HL-60 (cell line): ENCODE measurements at regions not wholly inside any gene's neighbourhood (a gene's known extent, or its start where the extent isn't known, plus 50 kb on each side); places are given as distances from the start of the nearest gene placed in this dataset.

Source experiments
- CTCF ChIP-seq: IDR thresholded peaks from one replicate; pipeline ENCODE4 v1.5.1; 2011; ENCODE audit warnings: low read length, control low read depth, inconsistent platforms; ENCODE audit not compliant: insufficient read depth
- GABPA ChIP-seq: IDR thresholded peaks from 2 replicates; pipeline ENCODE4 v1.6.1; 2012; ENCODE audit warnings: low read depth
- POLR2AphosphoS5 ChIP-seq: IDR thresholded peaks from 2 replicates; pipeline ENCODE4 v1.6.1; 2012; ENCODE audit warnings: low read depth
- REST ChIP-seq: IDR thresholded peaks from 2 replicates; pipeline ENCODE4 v1.6.1; 2012; ENCODE audit warnings: low read depth; ENCODE audit not compliant: insufficient replicate concordance
- SPI1 ChIP-seq: IDR thresholded peaks from 2 replicates; pipeline ENCODE4 v1.6.1; 2012; ENCODE audit warnings: low read depth, mild to moderate bottlenecking, borderline replicate concordance

- no peak for TF ChIP-seq CTCF
- no peak for TF ChIP-seq REST
- TF ChIP-seq POLR2AphosphoS5: no peak
- no peak for TF ChIP-seq GABPA
- no peak for TF ChIP-seq SPI1
Observed at GRCh38 chr5:121550989-121551388, 300.7 kb upstream of the FTMT start.
